H1 (cell line): ENCODE measurements at regions not wholly inside any gene's neighbourhood (a gene's known extent, or its start where the extent isn't known, plus 50 kb on each side); places are given as distances from the start of the nearest gene placed in this dataset.

Experiments
- BRCA1 ChIP-seq: IDR thresholded peaks from 2 replicates; pipeline ENCODE4 v1.6.1; 2012; ENCODE audit warnings: low read depth, low read length, improper control_type of control experiment
- CHD2 ChIP-seq: IDR thresholded peaks from 2 replicates; pipeline ENCODE4 v1.6.1; 2012; ENCODE audit warnings: low read length, improper control_type of control experiment
- CREB1 ChIP-seq: IDR thresholded peaks from 2 replicates; pipeline ENCODE4 v1.6.1; 2012; ENCODE audit warnings: inconsistent platforms
- EZH2 ChIP-seq: fragments of 200-600 bp; sonication (generic); IDR thresholded peaks from 2 replicates; pipeline ENCODE4 v1.7.1; 2012; ENCODE audit warnings: low read depth, mild to moderate bottlenecking, moderate library complexity, low read length, inconsistent platforms; ENCODE audit not compliant: severe bottlenecking
- GABPA ChIP-seq: IDR thresholded peaks from 2 replicates; pipeline ENCODE4 v1.6.1; 2011; ENCODE audit warnings: mild to moderate bottlenecking, low read length, moderate library complexity, borderline replicate concordance; ENCODE audit not compliant: insufficient read depth
- POLR2A ChIP-seq, 2 experiments: IDR thresholded peaks; 1 replicate in 1 of 2; 2 replicates in 1 of 2; pipeline ENCODE4 v1.6.1; 2011; ENCODE audit warnings: low read depth in 2 of 2, low read length in 2 of 2, mild to moderate bottlenecking in 2 of 2; ENCODE audit errors: control extremely low read depth in 1 of 2
- RNF2 ChIP-seq: fragments of 200-900, 300-1000 bp; sonication (generic); IDR thresholded peaks from 2 replicates; pipeline ENCODE4 v1.7.1; 2016; ENCODE audit warnings: borderline replicate concordance, low read depth, mild to moderate bottlenecking, antibody characterized with exemption, low read length; ENCODE audit not compliant: poor library complexity, severe bottlenecking; ENCODE audit errors: missing control alignments
- SP1 ChIP-seq: IDR thresholded peaks from 2 replicates; pipeline ENCODE4 v1.6.1; 2011; ENCODE audit warnings: low read depth, low read length
- SP2 ChIP-seq: IDR thresholded peaks from 2 replicates; pipeline ENCODE4 v1.6.1; 2012; ENCODE audit warnings: mild to moderate bottlenecking, low read length, inconsistent platforms
- TAF1 ChIP-seq: IDR thresholded peaks from 2 replicates; pipeline ENCODE4 v1.6.1; 2011; ENCODE audit warnings: mild to moderate bottlenecking, low read depth, low read length
- YY1 ChIP-seq: IDR thresholded peaks from 2 replicates; pipeline ENCODE4 v1.6.1; 2011; ENCODE audit warnings: low read depth, mild to moderate bottlenecking, low read length
- TF ChIP-seq, protein P1 (sequence below), 3 experiments: IDR thresholded peaks; 1 replicate in 2 of 3; 2 replicates in 1 of 3; pipeline versions ENCODE4 v1.5.1 to v1.6.1; 2011; ENCODE audit warnings: low read length in 3 of 3, mild to moderate bottlenecking in 3 of 3, inconsistent platforms in 2 of 3, low read depth in 1 of 3, moderate library complexity in 1 of 3; ENCODE audit not compliant: insufficient read depth in 1 of 3; ENCODE audit errors: control extremely low read depth in 1 of 3
- TF ChIP-seq, protein P2 (sequence below): IDR thresholded peaks from 2 replicates; pipeline ENCODE4 v1.6.1; 2012; ENCODE audit warnings: inconsistent platforms

DNA sequence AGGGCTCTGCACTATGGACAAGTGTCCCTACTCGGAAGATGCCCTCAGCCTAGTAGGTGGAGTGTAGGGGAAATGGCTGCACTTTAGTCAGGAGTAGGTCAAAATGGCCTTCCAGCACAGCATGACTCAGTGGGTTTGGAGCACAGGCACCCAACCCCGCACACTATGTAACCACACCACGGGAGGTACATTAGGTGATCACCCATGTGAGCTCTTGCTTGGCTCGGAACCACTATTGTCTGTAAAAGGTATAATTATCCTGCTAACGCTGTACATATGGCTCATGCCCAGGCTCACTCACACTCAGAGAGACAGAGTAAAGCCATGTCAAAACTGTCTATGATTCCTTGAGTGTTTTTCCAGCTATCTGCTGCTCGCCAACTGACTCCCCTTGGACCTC is 156.9 kb upstream of the DACH1 start:
- TF ChIP-seq, protein P1, sequence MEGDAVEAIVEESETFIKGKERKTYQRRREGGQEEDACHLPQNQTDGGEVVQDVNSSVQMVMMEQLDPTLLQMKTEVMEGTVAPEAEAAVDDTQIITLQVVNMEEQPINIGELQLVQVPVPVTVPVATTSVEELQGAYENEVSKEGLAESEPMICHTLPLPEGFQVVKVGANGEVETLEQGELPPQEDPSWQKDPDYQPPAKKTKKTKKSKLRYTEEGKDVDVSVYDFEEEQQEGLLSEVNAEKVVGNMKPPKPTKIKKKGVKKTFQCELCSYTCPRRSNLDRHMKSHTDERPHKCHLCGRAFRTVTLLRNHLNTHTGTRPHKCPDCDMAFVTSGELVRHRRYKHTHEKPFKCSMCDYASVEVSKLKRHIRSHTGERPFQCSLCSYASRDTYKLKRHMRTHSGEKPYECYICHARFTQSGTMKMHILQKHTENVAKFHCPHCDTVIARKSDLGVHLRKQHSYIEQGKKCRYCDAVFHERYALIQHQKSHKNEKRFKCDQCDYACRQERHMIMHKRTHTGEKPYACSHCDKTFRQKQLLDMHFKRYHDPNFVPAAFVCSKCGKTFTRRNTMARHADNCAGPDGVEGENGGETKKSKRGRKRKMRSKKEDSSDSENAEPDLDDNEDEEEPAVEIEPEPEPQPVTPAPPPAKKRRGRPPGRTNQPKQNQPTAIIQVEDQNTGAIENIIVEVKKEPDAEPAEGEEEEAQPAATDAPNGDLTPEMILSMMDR (IDR thresholded peaks at IDR 0.05; ENCODE audit: control extremely low read depth in 1 of 3, insufficient read depth in 1 of 3, low read depth in 1 of 3, low read length in 3 of 3), result no peak
- TF ChIP-seq, protein P2, sequence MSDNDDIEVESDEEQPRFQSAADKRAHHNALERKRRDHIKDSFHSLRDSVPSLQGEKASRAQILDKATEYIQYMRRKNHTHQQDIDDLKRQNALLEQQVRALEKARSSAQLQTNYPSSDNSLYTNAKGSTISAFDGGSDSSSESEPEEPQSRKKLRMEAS, result no peak
- no peak for TF ChIP-seq SP1
- TF ChIP-seq BRCA1, result no peak
- TF ChIP-seq SP2, result no peak
- no peak for TF ChIP-seq POLR2A (IDR thresholded peaks at IDR 0.05; ENCODE audit: control extremely low read depth in 1 of 2, low read depth in 2 of 2, low read length in 2 of 2)
- no peak for TF ChIP-seq RNF2
- TF ChIP-seq GABPA, result no peak
- no peak for TF ChIP-seq CREB1
- no peak for TF ChIP-seq TAF1
- no peak for TF ChIP-seq EZH2
- TF ChIP-seq YY1, result no peak
- no peak for TF ChIP-seq CHD2
